ENCODE measurements at regions not wholly inside any gene's neighbourhood (a gene's known extent, or its start where the extent isn't known, plus 50 kb on each side); places are given as distances from the start of the nearest gene placed in this dataset.
"Not testable (repeated sequence)": the region's sequence is repeated elsewhere in the genome, so short reads cannot be mapped to it uniquely, and the experiment has no call there.

GRCh38 chr2:54065411-54065810 is 50.0 kb upstream of the ACYP2 start:
- peak; percentile 95 for DNase-seq

GRCh38 chr2:54063967-54064535 is 51.4 kb upstream of the ACYP2 start:
- DNase-seq: no peak

- peak; percentile 27 for DNase-seq
Measured at GRCh38 chr2:54062401-54062800, 53.0 kb upstream of the ACYP2 start.

- no peak for DNase-seq
Measured at GRCh38 chr2:54061272-54061671, 54.1 kb upstream of the ACYP2 start.

- peak; percentile 32 for DNase-seq
Measured at GRCh38 chr2:54059986-54060385, 55.4 kb upstream of the ACYP2 start.

DNA sequence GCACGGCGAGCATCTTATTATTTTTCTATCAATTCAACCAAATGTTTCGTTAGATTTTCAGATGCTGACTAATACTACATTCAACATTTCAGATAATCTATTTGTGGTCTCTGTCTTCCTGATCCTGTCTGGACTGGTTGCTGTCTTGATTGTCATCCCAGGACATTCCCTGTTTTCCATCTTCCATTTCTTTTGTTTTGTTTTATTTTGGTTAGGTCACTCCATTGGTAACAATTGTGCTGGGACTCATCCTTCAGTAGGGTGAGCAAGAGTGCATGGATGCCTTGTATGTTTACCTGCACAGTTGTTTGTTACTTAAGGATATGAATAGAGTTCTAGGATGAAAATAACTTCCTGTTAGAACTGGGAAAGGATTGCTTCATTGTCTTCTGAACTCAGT is 55.9 kb upstream of the ACYP2 start:
- DNase-seq: no peak

DNA sequence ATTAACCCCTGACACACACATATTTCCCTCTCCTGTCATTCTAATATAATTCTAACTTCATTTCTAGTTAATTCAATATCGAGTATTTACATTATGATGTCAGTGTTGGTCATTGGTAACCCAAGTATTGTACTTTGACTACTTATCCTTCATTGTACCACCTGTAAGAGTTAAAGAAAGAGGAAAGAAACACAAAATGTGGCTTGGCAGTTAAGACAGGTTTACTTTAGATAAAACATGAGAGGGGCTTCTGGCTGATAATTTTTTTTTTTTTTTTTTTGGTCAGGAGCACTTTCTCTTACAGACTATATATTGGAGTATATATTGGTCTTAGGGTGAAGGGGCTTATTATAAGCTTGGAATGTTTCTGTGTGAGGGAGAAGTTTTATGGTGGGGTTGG is 57.0 kb upstream of the ACYP2 start:
- DNase-seq: no peak

GRCh38 chr2:54054774-54055173 is 60.6 kb upstream of the ACYP2 start:
- DNase-seq: no peak

DNA sequence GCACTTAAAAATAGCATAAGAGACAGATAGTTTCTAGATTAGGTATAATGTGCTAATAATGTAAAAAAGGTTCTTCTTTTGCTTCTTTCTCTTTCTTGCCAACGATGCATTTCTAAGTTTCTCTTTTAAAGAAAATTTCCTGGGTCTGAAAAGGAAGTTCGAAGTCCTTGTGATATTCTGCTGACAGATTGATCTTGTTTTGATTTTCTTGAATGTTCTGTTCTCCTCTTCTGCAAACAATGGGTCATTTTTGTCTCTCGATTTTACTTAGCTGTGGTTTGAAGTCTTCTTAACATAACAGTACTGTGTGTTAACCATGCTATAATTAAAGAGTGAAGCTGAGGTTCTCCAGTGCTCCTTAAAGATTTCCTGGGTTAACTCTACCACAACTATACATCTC is 61.1 kb upstream of the ACYP2 start:
- DNase-seq: no peak

GRCh38 chr2:54053830-54054229 is 61.6 kb upstream of the ACYP2 start:
- DNase-seq: no peak

- peak; percentile 39 for DNase-seq
Measured at GRCh38 chr2:54052825-54053718, 62.3 kb upstream of the ACYP2 start.

- DNase-seq: no peak
Measured at GRCh38 chr2:54050445-54050844, 65.0 kb upstream of the ACYP2 start.

GRCh38 chr2:54049365-54049764 is 66.0 kb upstream of the ACYP2 start:
- DNase-seq: no peak

- DNase-seq: not testable (repeated sequence)
Measured at GRCh38 chr2:54048896-54049295, 66.5 kb upstream of the ACYP2 start.

DNA sequence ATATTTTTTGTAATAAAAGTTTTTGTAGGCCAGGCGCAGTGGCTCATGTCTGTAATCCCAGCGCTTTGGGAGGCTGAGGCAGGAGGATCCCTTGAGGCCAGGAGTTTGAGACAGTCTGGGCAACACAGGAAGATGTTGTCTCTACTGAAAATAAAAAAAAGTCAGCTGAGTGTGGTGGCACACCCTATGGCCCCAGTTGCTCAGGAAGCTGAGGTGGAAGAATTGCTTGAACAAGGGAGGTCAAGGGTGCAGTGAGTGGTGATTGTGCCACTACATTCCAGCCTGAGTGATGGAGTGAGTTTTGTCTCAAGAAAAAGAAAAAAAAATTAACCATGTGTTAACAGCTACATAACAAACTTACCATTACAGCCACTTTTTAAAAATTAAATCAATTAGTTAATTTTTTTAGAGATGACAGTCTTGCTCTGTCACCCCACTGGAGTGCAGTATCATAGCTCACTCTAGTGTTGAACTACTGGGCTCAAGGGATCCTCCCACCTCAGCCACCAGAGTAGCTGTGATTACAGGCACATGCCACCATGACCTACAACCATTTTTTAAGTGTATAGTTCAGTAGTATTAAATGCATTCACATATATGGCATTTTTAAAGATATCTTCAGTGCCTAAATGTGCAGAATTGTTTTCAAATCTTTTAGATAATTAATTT is 67.2 kb upstream of the ACYP2 start:
- DNase-seq: no peak

DNA sequence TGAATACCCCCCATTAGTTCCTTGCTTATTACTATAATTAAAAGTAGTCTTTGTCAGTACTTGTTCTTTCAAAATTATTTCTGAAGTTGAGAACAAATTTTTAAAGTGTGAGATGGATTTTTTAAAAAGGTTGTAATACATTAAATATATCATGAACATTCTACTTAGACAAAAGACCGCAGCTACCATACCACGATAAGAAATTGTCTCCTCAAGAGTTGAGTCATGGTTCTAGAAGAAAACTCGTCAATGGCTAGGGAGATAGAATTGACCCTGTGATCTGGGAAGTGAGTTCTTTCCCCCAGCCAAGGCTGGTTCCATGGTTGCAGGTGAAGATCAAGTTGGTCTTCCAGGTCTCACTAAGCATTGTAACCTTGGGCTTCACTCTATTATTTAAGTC is 67.8 kb upstream of the ACYP2 start:
- DNase-seq: no peak

- peak; percentile 62 for DNase-seq
Measured at GRCh38 chr2:54047091-54047490, 68.3 kb upstream of the ACYP2 start.

GRCh38 chr2:54042897-54043620 is 72.3 kb upstream of the PSME4 start:
- DNase-seq: no peak

DNA sequence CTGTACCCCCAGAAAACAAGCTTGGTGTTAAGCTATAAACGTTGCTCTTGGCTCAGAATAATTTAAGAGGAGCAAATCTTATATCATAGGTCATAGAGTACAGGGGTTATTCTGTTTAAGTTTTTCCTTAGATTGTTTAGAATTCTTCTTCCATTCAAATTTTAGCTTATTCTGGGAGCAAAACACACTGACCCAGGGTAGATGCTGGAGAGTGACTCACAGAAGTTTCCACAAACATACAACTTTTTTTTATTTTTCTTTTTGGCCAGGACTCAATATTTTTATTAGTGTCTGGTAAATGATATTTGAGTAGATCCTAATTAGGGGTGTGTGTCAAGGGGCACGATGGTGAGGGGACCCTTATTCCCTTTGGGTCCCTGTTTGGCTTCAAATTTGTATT is 71.5 kb upstream of the PSME4 start:
- no peak for DNase-seq

- DNase-seq: no peak
Measured at GRCh38 chr2:54041135-54041534, 70.3 kb upstream of the PSME4 start.

GRCh38 chr2:54040685-54041084 is 69.9 kb upstream of the PSME4 start:
- no peak for DNase-seq

- no peak for DNase-seq
Measured at GRCh38 chr2:54040250-54040649, 69.5 kb upstream of the PSME4 start.

DNA sequence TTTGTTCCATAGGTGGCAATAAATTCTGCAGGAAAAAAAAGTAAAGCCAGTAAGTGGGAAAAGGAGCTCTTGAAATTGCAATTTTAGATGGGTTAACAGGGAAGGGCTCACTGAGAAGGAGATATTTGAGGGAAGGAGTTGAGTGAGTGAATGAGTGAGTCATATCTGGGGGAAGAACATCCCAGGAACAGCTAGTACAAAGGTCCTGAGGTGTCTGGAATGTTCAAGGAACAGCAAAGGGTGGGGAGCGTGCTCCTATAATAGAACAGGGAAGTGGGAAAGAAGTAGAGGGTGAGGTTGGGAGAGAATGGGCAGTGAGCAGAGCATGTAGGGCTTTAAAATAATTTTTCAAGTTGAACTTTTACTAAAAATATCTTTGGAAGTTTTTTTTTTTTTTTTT is 68.0 kb upstream of the PSME4 start:
- no peak for DNase-seq

Measured in fibroblast of skin of right quadriceps (primary cell).